ENCODE measurements at regions not wholly inside any gene's neighbourhood (a gene's known extent, or its start where the extent isn't known, plus 50 kb on each side); places are given as distances from the start of the nearest gene placed in this dataset.

- H2AFZ ChIP-seq (ENCODE audit: low read depth, low read length, poor library complexity, severe bottlenecking): no peak overlapping the region
- CTCF ChIA-PET: no interaction called here
- no TSS peak for BruUV-seq (replicated peaks)
- H3K79me2 ChIP-seq (ENCODE audit: insufficient read depth, low read length): no peaks in the 10 kb centered on the region
- no peak overlapping the region for H3K27ac ChIP-seq (ENCODE audit: low read depth, low read length)
- H3K9me2 ChIP-seq (ENCODE audit: insufficient read depth): no peaks in the 10 kb centered on the region
- H3K9me3 ChIP-seq (ENCODE audit: control insufficient read depth in 1 of 2, insufficient read depth in 1 of 2, low read depth in 1 of 2, low read length in 2 of 2): no peaks in the 10 kb centered on the region
- H3K27me3 ChIP-seq (ENCODE audit: insufficient read depth, low read length): no peaks in the 10 kb centered on the region
- DNase-seq (ENCODE audit: low read depth, low spot score) (no peak), ATAC-seq (no peak)
- POLR2A ChIA-PET: no interaction called here
- TF ChIP-seq MAX (IDR thresholded peaks at IDR 0.05) (no peak), FOSL1 (IDR thresholded peaks at IDR 0.05; ENCODE audit: low read depth) (no peak), SIN3A (IDR thresholded peaks at IDR 0.05; ENCODE audit: low read depth) (no peak), ZNF274 (IDR thresholded peaks at IDR 0.05; ENCODE audit: low read depth, low read length) (no peak), EZH2phosphoT487 (IDR thresholded peaks at IDR 0.05; ENCODE audit: borderline replicate concordance) (no peak), SP1 (IDR thresholded peaks at IDR 0.05; ENCODE audit: low read depth) (no peak), POLR2AphosphoS5 (IDR thresholded peaks at IDR 0.05; ENCODE audit: low read depth, low read length) (no peak)
- intact Hi-C loops (cut with micrococcal nuclease): no loop called here
- no peaks in the 10 kb centered on the region for H4K20me1 ChIP-seq (ENCODE audit: insufficient read depth)
- no peaks in the 10 kb centered on the region for H3K36me3 ChIP-seq (ENCODE audit: control insufficient read depth in 1 of 2, insufficient read depth in 2 of 2, low read length in 2 of 2)
- H3K9ac ChIP-seq (ENCODE audit: low read length): no peak overlapping the region
- H3K4me2 ChIP-seq (ENCODE audit: low read length): no peak overlapping the region
- H3K4me1 ChIP-seq (ENCODE audit: control insufficient read depth in 1 of 2, insufficient read depth in 2 of 2, low read length in 2 of 2): no peaks in the 10 kb centered on the region
- RAD21 ChIA-PET (ENCODE audit: low non-redundant PET in 1 of 2, low total read pairs in 2 of 2, uncharacterized antibody in 2 of 2, unreplicated experiment in 2 of 2): no interaction called here
- H3K4me3 ChIP-seq (replicated peaks in 1 of 2; ENCODE audit: low read depth in 1 of 2, low read length in 2 of 2): no peak overlapping the region
These were observed 226.7 kb downstream of the SNX13 start for GRCh38 chr7:17713584-17713983.

DNA sequence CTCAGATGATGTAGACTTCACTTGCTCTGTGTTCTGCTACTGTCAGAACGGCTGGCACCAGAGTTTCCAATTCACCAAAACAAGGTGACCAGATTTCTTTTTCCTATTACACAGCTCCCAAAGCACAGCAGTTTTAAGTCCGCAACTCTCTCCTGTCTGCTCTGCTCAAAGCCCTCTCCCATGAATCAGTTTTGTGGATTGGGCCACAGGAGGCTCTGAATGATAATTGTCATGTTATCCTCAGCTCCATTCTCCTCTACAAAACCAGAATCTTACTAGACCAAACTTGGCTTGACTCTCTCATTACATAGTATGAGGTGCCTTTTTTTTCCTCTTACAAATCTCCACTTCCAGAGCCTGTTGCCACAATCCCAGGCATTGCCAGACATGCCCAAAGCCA is 223.5 kb downstream of the SNX13 start:
- ChIA-PET RAD21 (ENCODE audit: low non-redundant PET in 1 of 2, low total read pairs in 2 of 2, uncharacterized antibody in 2 of 2, unreplicated experiment in 2 of 2) (no interaction called here), CTCF (no interaction called here), POLR2A (no interaction called here)
- no peaks in the 10 kb centered on the region for H3K27me3 ChIP-seq (ENCODE audit: insufficient read depth, low read length)
- no peak overlapping the region for H2AFZ ChIP-seq (ENCODE audit: low read depth, low read length, poor library complexity, severe bottlenecking)
- no peaks in the 10 kb centered on the region for H3K36me3 ChIP-seq (ENCODE audit: control insufficient read depth in 1 of 2, insufficient read depth in 2 of 2, low read length in 2 of 2)
- H3K4me1 ChIP-seq (ENCODE audit: control insufficient read depth in 1 of 2, insufficient read depth in 2 of 2, low read length in 2 of 2): no peaks in the 10 kb centered on the region
- H3K4me3 ChIP-seq (replicated peaks in 1 of 2; ENCODE audit: low read depth in 1 of 2, low read length in 2 of 2): no peak overlapping the region
- no peak overlapping the region for H3K9ac ChIP-seq (ENCODE audit: low read length)
- no peak overlapping the region for H3K27ac ChIP-seq (ENCODE audit: low read depth, low read length)
- DNase-seq (ENCODE audit: low read depth, low spot score): no peak
- no peak for ATAC-seq
- intact Hi-C loops (cut with micrococcal nuclease): no loop called here
- TF ChIP-seq JUND (IDR thresholded peaks at IDR 0.05) (no peak), SP1 (IDR thresholded peaks at IDR 0.05; ENCODE audit: low read depth) (no peak), FOSL1 (IDR thresholded peaks at IDR 0.05; ENCODE audit: low read depth) (no peak), EZH2phosphoT487 (IDR thresholded peaks at IDR 0.05; ENCODE audit: borderline replicate concordance) (no peak), ZNF274 (IDR thresholded peaks at IDR 0.05; ENCODE audit: low read depth, low read length) (no peak), RAD21 (IDR thresholded peaks at IDR 0.05; ENCODE audit: low read depth) (no peak)
- TF ChIP-seq, protein P1, sequence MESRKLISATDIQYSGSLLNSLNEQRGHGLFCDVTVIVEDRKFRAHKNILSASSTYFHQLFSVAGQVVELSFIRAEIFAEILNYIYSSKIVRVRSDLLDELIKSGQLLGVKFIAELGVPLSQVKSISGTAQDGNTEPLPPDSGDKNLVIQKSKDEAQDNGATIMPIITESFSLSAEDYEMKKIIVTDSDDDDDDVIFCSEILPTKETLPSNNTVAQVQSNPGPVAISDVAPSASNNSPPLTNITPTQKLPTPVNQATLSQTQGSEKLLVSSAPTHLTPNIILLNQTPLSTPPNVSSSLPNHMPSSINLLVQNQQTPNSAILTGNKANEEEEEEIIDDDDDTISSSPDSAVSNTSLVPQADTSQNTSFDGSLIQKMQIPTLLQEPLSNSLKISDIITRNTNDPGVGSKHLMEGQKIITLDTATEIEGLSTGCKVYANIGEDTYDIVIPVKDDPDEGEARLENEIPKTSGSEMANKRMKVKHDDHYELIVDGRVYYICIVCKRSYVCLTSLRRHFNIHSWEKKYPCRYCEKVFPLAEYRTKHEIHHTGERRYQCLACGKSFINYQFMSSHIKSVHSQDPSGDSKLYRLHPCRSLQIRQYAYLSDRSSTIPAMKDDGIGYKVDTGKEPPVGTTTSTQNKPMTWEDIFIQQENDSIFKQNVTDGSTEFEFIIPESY (IDR thresholded peaks at IDR 0.05; ENCODE audit: extremely low read depth, insufficient replicate concordance, low read length): no peak
- no peak overlapping the region for H3K4me2 ChIP-seq (ENCODE audit: low read length)
- no peaks in the 10 kb centered on the region for H3K79me2 ChIP-seq (ENCODE audit: insufficient read depth, low read length)
- H3K9me2 ChIP-seq (ENCODE audit: insufficient read depth): no peaks in the 10 kb centered on the region
- H4K20me1 ChIP-seq (ENCODE audit: insufficient read depth): no peaks in the 10 kb centered on the region
- H3K9me3 ChIP-seq (ENCODE audit: control insufficient read depth in 1 of 2, insufficient read depth in 1 of 2, low read depth in 1 of 2, low read length in 2 of 2): no peaks in the 10 kb centered on the region
- BruUV-seq (replicated peaks): no TSS peak
